Liver (tissue), 8 donors: ENCODE measurements at regions not wholly inside any gene's neighbourhood (a gene's known extent, or its start where the extent isn't known, plus 50 kb on each side); places are given as distances from the start of the nearest gene placed in this dataset.

Experiments used
- DNase-seq: peaks from one replicate; pipeline ENCODE4 v3.0.0-alpha.2; 2017; ENCODE audit warnings: low spot score
- H3K27ac ChIP-seq, 2 donors: one replicate each; pipeline ENCODE4 v1.7.0; 2013; ENCODE audit warnings: inconsistent platforms in 2 of 2, low read length in 2 of 2, control low read depth in 1 of 2, low read depth in 1 of 2, mild to moderate bottlenecking in 1 of 2
- H3K27me3 ChIP-seq, 4 donors: one replicate each; pipeline versions ENCODE4 v1.6.1 to v1.7.0; 2013; ENCODE audit warnings: low read length in 3 of 4, inconsistent platforms in 1 of 4, mild to moderate bottlenecking in 1 of 4, moderate library complexity in 1 of 4; ENCODE audit not compliant: control insufficient read depth in 4 of 4, insufficient read depth in 4 of 4
- H3K36me3 ChIP-seq, 4 donors: one replicate each; pipeline versions ENCODE4 v1.6.1 to v1.7.0; 2013; ENCODE audit warnings: low read length in 3 of 4, mild to moderate bottlenecking in 3 of 4, low read depth in 1 of 4, moderate library complexity in 1 of 4; ENCODE audit not compliant: control insufficient read depth in 4 of 4, insufficient read depth in 3 of 4
- H3K4me1 ChIP-seq, 4 donors: one replicate each; pipeline versions ENCODE4 v1.6.1 to v1.7.0; 2013; ENCODE audit warnings: low read length in 3 of 4, mild to moderate bottlenecking in 3 of 4, moderate library complexity in 1 of 4; ENCODE audit not compliant: control insufficient read depth in 4 of 4, insufficient read depth in 4 of 4
- H3K4me3 ChIP-seq, 3 donors: one replicate each; pipeline versions ENCODE4 v1.6.1 to v1.7.0; 2013; ENCODE audit warnings: low read length in 3 of 3, control low read depth in 1 of 3, low read depth in 1 of 3, mild to moderate bottlenecking in 1 of 3
- H3K9ac ChIP-seq, 2 donors: one replicate each; pipeline ENCODE4 v1.7.0; 2013; ENCODE audit warnings: low read length in 2 of 2, mild to moderate bottlenecking in 2 of 2, moderate library complexity in 2 of 2, control low read depth in 1 of 2, low read depth in 1 of 2
- H3K9me3 ChIP-seq, 4 donors: one replicate each; pipeline versions ENCODE4 v1.6.1 to v1.7.0; 2013; ENCODE audit warnings: low read length in 3 of 4; ENCODE audit not compliant: control insufficient read depth in 4 of 4
- ATF3 ChIP-seq: IDR thresholded peaks from 2 replicates; pipeline ENCODE4 v1.6.1; 2016; ENCODE audit warnings: antibody characterized with exemption
- CTCF ChIP-seq: fragments of 150-350 bp; IDR thresholded peaks from 2 replicates; pipeline ENCODE4 v1.5.1; 2017; ENCODE audit warnings: improper control_type of control experiment, low read depth, low read length; ENCODE audit not compliant: missing input control
- EGR1 ChIP-seq, 2 donors: IDR thresholded peaks; 2 replicates each; pipeline ENCODE4 v1.6.1; 2016 to 2018; ENCODE audit warnings: antibody characterized with exemption in 2 of 2, low read depth in 2 of 2
- FOXA1 ChIP-seq: IDR thresholded peaks from 2 replicates; pipeline ENCODE4 v1.6.1; 2016; ENCODE audit warnings: antibody characterized with exemption
- FOXA2 ChIP-seq: IDR thresholded peaks from 2 replicates; pipeline ENCODE4 v1.6.1; 2016; ENCODE audit warnings: antibody characterized with exemption
- GABPA ChIP-seq, 2 donors: IDR thresholded peaks in 1 of 2; conservative IDR thresholded peaks in 1 of 2; 2 replicates each; pipeline ENCODE4 v1.6.1; 2016; ENCODE audit warnings: antibody characterized with exemption in 2 of 2, mild to moderate bottlenecking in 1 of 2, moderate library complexity in 1 of 2
- HNF4A ChIP-seq, 2 donors: conservative IDR thresholded peaks; 2 replicates each; pipeline ENCODE4 v1.6.1; 2016; ENCODE audit warnings: antibody characterized with exemption in 2 of 2, mild to moderate bottlenecking in 2 of 2
- HNF4G ChIP-seq: IDR thresholded peaks from 2 replicates; pipeline ENCODE4 v1.6.1; 2016; ENCODE audit warnings: antibody characterized with exemption
- JUND ChIP-seq, 2 donors: IDR thresholded peaks; 2 replicates each; pipeline ENCODE4 v1.6.1; 2016; ENCODE audit warnings: antibody characterized with exemption in 2 of 2
- MAX ChIP-seq: IDR thresholded peaks from 2 replicates; pipeline ENCODE4 v1.6.1; 2016; ENCODE audit warnings: antibody characterized with exemption
- NR2F2 ChIP-seq: IDR thresholded peaks from 2 replicates; pipeline ENCODE4 v1.6.1; 2016; ENCODE audit warnings: antibody characterized with exemption
- RAD21 ChIP-seq, 2 donors: IDR thresholded peaks; 2 replicates each; pipeline ENCODE4 v1.6.1; 2016; ENCODE audit warnings: antibody characterized with exemption in 2 of 2, mild to moderate bottlenecking in 2 of 2
- REST ChIP-seq: IDR thresholded peaks from 2 replicates; pipeline ENCODE4 v1.6.1; 2016; ENCODE audit warnings: antibody characterized with exemption, mild to moderate bottlenecking
- RXRA ChIP-seq, 2 donors: IDR thresholded peaks; 2 replicates each; pipeline ENCODE4 v1.6.1; 2017 to 2018; ENCODE audit warnings: antibody characterized with exemption in 2 of 2, mild to moderate bottlenecking in 1 of 2
- SP1 ChIP-seq: IDR thresholded peaks from 2 replicates; pipeline ENCODE4 v1.6.1; 2018; ENCODE audit warnings: antibody characterized with exemption, mild to moderate bottlenecking
- TAF1 ChIP-seq: conservative IDR thresholded peaks from 2 replicates; pipeline ENCODE4 v1.6.1; 2016; ENCODE audit warnings: antibody characterized with exemption, mild to moderate bottlenecking
- YY1 ChIP-seq: IDR thresholded peaks from 2 replicates; pipeline ENCODE4 v1.6.1; 2016; ENCODE audit warnings: antibody characterized with exemption, mild to moderate bottlenecking
- ZBTB33 ChIP-seq: IDR thresholded peaks from 2 replicates; pipeline ENCODE4 v1.6.1; 2016; ENCODE audit warnings: antibody characterized with exemption
- WGBS: extraction: QIAGEN DNeasy Blood & Tissue Kit; methylation state at CpG from one replicate; pipeline ENCODE4 v1.1.7; 2013; 5-methylcytosine and 5-hydroxymethylcytosine counted together
- donor health status: healthy.
- donor health status: healthy.
- donor health status: healthy.
- donor health status: healthy.
- donor health status: healthy.

GRCh38 chr4:27272217-27272616, 411.6 kb downstream of the STIM2 start:
- H3K9me3 ChIP-seq, result no peaks in the 10 kb centered on the region
- H3K36me3 ChIP-seq, result no peaks in the 10 kb centered on the region
- no peak overlapping the region for H3K4me3 ChIP-seq
- H3K4me1 ChIP-seq, result no peaks in the 10 kb centered on the region
- 47% methylated on average over 1 of the region's 1 CpG for WGBS
- no peak overlapping the region for H3K9ac ChIP-seq
- no peak for DNase-seq
- H3K27me3 ChIP-seq, result peaks cover 0 to 5% (median 0%) of the 10 kb centered on the region in 4 donors
- TF ChIP-seq JUND (IDR thresholded peaks at IDR 0.05) (no peak), HNF4G (no peak), GABPA (IDR thresholded peaks at IDR 0.05 in 1 of 2, conservative IDR thresholded peaks at IDR 0.05 in 1 of 2) (no peak), SP1 (no peak), EGR1 (IDR thresholded peaks at IDR 0.05; ENCODE audit: low read depth in 2 of 2) (no peak), MAX (no peak), RXRA (IDR thresholded peaks at IDR 0.05) (no peak), REST (no peak), ATF3 (no peak), HNF4A (conservative IDR thresholded peaks at IDR 0.05) (no peak), NR2F2 (no peak), FOXA1 (no peak), YY1 (no peak), TAF1 (no peak), CTCF (no peak), RAD21 (IDR thresholded peaks at IDR 0.05) (no peak)
- H3K27ac ChIP-seq, result no peak overlapping the region

GRCh38 chr4:27276307-27277073, 415.8 kb downstream of the STIM2 start:
- Histone ChIP-seq H3K4me3 (no peak overlapping the region), H3K9me3 (no peaks in the 10 kb centered on the region), H3K27me3 (peaks cover 0 to 7% (median 0%) of the 10 kb centered on the region in 4 donors), H3K9ac (no peak overlapping the region), H3K36me3 (no peaks in the 10 kb centered on the region), H3K4me1 (no peaks in the 10 kb centered on the region), H3K27ac (no peak overlapping the region)
- no peak for DNase-seq
- 29% methylated on average over 3 of the region's 3 CpGs for WGBS
- TF ChIP-seq FOXA2, result no peak
- TF ChIP-seq ZBTB33, result no peak
- no peak for TF ChIP-seq SP1
- no peak for TF ChIP-seq RXRA (IDR thresholded peaks at IDR 0.05)
- no peak for TF ChIP-seq NR2F2
- no peak for TF ChIP-seq TAF1
- TF ChIP-seq FOXA1, result no peak
- TF ChIP-seq EGR1 (IDR thresholded peaks at IDR 0.05; ENCODE audit: low read depth in 2 of 2), result no peak
- TF ChIP-seq CTCF, result no peak
- no peak for TF ChIP-seq REST
- no peak for TF ChIP-seq HNF4A (conservative IDR thresholded peaks at IDR 0.05)
